ENCODE measurements at regions not wholly inside any gene's neighbourhood (a gene's known extent, or its start where the extent isn't known, plus 50 kb on each side); places are given as distances from the start of the nearest gene placed in this dataset.
A peak's percentile ranks its signal among the peaks of the same experiment; 100 is the strongest.

DNA sequence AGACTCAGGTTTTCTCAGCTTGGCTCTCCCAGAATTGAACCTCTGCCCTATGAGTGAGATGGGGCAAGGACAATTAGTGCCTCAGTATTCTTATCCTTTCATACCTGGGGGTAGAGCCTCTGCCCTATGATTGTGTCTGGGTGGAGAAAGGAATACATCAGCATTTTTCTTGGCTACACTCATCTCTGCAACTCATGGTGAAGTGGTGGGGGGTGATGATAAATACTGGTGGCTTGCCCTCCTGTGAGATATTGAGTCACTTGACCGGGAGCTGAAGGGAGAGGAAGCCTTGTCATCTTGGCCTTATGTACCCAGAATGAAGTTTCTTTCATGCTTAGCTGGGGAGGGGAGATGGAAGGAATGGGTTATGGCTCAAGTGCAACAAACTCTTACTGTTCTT is 71.3 kb upstream of the ENOX2 start:
- no peak for DNase-seq

DNA sequence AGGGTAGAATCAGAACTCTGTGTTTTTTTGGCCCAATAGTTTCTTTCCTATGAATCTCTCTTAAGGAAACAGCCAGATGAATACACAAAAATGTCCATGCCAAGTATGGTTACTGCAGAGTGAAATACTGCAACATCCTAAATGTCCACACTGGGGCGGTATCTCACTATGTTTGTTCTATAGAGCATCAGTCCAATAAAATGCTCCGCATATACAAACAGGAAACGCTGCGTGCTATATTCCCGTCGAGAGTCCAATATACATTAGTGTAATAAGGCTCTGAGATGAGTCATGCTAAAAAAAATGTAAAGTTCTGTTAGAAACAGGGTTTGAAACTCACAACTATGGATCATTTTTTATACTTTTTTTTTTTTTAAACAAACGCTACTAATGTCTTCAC is 72.9 kb upstream of the ENOX2 start:
- DNase-seq = peak; percentile 51

DNA sequence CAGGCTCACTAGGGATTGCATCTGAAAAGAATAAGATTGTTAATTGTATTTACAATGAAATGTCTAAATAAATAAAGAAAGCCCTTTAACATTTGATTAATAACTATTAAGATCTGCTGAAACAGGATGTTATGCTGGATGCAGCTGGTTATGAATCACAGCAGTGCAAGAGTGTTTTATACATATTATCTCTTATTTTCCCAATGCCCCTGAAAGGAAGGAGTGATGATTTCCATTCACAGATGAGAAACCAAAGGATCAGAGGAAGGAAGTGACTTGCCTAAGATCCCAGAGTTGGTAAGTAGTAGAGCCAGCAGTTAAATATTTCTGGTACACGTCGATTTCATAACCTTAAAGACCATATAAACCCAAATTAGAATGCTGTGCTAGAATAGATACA is 76.3 kb upstream of the ARHGAP36 start:
- DNase-seq = no peak

DNA sequence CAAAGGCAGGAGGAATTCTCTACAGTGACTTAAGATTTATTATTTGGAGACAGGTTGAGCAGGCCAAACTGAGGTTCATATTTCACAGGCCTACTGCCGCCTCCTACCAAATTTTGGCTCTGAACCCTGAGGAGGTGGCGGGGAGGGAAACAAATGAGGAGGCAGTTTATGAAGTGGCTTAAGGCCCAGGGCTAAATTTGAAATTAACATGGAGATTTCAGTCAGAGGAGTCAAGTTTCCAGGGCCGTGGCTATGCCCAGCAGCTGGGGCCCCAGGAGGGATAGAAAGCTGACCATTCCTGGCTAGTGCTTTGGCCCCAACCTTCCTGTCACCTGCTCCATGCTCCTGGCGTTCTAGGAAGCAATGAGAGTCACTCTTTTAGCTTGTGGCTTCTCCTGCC is 73.4 kb upstream of the ARHGAP36 start:
- no peak for DNase-seq

DNA sequence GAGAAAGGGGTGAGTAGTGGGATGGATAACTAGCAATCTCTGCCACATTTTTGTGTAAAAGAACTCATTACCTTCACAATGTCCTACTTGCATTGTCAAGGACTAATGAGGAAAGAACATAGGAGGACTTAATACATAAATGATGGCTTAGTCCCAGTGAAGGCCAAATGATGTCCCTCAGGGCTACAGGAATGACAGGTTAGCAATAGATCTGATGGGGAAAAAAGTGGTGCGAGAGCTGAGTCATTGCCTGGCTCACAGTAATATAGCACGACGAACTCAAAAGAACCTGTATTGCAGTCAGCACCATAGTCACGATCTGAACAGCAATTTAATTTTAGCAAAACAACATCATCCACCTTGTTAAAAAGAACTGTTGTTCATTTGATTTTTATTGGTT is 70.9 kb upstream of the ARHGAP36 start:
- DNase-seq = no peak

DNA sequence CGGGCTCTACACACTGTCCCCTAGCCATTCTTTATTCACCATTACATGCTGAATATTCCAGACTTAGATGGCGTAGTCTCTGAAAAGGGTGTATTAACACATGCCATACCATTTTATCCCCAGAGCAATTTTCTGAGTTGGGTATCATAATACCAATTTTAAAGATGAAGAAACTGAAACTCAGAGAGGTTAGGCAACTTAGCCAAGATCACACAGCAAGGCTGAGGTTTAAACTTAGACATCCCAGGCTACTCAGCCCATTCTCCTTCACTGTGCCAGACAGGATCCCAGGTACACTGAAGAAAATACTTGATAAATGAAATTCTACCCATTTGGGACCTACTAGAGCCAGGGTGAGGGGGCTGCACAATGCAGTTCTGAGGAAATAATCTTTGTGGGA is 67.4 kb upstream of the ARHGAP36 start:
- DNase-seq = no peak

DNA sequence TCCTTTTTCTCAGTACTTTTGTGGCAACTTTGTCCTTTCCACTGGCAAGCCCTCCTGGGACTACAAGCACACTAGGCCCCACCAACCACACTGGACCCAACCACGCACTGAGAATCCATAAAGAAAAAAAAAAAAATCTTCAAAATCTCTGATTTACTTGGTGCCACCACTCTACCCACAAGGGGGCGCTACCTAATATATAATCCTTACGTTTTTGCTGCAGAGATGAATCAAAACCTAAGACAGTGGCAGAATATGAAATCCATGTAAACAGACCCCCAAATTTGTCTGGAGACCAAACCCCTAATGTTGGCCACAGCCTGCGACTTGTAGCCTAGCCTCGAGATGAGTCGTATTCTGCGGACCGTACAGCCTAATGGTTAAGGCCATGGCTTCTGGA is 63.5 kb upstream of the ARHGAP36 start:
- DNase-seq = peak; percentile 6

DNA sequence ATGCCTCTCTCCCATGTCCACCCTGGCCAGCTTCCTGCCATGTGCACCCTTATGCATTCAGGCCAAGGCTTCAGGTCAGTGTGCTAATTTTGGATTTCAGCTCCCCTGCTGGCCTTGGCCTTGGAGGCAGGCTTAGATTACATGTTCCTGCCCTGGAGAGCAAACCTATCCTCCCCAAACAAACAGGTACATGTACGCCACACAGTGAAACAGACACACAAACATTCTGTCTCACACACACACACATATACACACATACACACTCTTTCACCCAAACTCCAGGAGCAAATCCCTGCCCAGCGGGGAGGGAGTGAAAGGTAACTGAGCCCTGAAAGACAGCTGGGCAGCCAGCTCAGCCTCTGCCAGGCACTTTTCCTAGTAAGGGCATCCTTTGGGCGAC is 62.7 kb upstream of the ARHGAP36 start:
- DNase-seq = no peak

DNA sequence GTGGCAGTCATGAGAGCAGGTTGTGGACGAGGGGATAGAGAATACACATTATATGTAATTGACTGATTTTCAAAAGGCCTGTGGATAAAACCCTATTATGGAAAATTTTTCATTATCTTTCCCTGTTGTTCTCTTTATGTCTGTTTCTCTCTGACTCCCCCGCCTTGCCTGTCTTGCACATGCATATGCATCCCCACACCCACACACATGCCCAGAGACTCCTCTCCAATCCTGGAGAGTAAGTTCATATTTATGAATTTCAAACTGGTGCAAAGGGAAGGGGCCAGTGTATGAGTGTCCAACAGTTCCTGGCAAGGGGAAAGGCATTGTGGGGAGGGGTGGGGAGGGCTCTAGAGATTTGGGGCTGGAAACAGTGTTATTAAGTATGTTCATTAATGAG is 60.8 kb upstream of the ARHGAP36 start:
- no peak for DNase-seq

DNA sequence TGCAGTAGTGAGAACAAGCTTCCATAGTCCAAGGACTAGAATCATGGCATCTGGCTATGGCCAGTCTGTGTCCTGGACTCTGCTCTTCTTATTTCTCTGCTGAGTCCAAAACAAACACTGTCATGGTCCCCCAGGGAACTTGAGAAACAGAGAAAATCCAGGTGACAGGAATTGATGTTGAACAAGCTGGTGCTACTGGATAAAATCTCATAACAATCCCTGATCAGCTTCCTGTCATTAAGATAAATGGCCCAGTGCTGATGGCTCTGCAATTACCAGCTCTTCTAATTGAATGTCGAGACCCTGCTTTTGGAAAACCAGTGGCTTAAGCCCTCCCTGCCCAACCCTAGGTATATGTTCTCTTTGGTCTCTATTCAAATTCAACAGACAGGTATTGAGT is 58.8 kb upstream of the ARHGAP36 start:
- DNase-seq = no peak

Measured in NCI-H2171 treated with DMSO at 0.1 percent for 48 hours (cell line).